GM21515 (cell line): ENCODE measurements at regions not wholly inside any gene's neighbourhood (a gene's known extent, or its start where the extent isn't known, plus 50 kb on each side); places are given as distances from the start of the nearest gene placed in this dataset.

ENCODE experiments used
- ATAC-seq: cut with Tn5 transposase; IDR thresholded peaks from one replicate; pipeline ENCODE4 v1.9.1; 2021; ENCODE audit not compliant: unreplicated experiment

GRCh38 chr17:77361986-77362620 is 221.3 kb downstream of the SEC14L1 start:
- no peak for ATAC-seq

GRCh38 chr17:77363821-77364361 is 223.1 kb downstream of the SEC14L1 start:
- ATAC-seq, result no peak

GRCh38 chr17:77364381-77364911 is 223.7 kb downstream of the SEC14L1 start:
- ATAC-seq, result no peak

GRCh38 chr17:77364941-77365583 is 224.3 kb downstream of the SEC14L1 start:
- no peak for ATAC-seq

GRCh38 chr17:77365584-77366186 is 224.9 kb downstream of the SEC14L1 start:
- no peak for ATAC-seq

- ATAC-seq, result no peak
Observed at GRCh38 chr17:77366206-77366557, 225.4 kb downstream of the SEC14L1 start.

GRCh38 chr17:77366558-77367245 is 225.9 kb downstream of the SEC14L1 start:
- ATAC-seq, result no peak

GRCh38 chr17:77369544-77369971 is 228.8 kb downstream of the SEC14L1 start:
- no peak for ATAC-seq

GRCh38 chr17:77370586-77370985 is 229.8 kb downstream of the SEC14L1 start:
- no peak for ATAC-seq

GRCh38 chr17:77371117-77371887 is 230.5 kb downstream of the SEC14L1 start:
- no peak for ATAC-seq

GRCh38 chr17:77371888-77372443 is 231.2 kb downstream of the SEC14L1 start:
- no peak for ATAC-seq

- no peak for ATAC-seq
Observed at GRCh38 chr17:77372444-77373298, 231.9 kb downstream of the SEC14L1 start.

- ATAC-seq, result no peak
Observed at GRCh38 chr17:77373299-77374169, 232.8 kb downstream of the SEC14L1 start.

GRCh38 chr17:77374170-77374936 is 233.6 kb downstream of the SEC14L1 start:
- ATAC-seq, result no peak

GRCh38 chr17:77375108-77375916 is 234.5 kb downstream of the SEC14L1 start:
- no peak for ATAC-seq

GRCh38 chr17:77375917-77376651 is 235.3 kb downstream of the SEC14L1 start:
- ATAC-seq, result no peak
